ENCODE measurements at regions not wholly inside any gene's neighbourhood (a gene's known extent, or its start where the extent isn't known, plus 50 kb on each side); places are given as distances from the start of the nearest gene placed in this dataset.

- TF ChIP-seq ZFX (IDR thresholded peaks at IDR 0.05) (no peak), CTCF (conservative IDR thresholded peaks at IDR 0.05) (no peak)
Measured at GRCh38 chr3:83649692-83650091, 1309.1 kb upstream of the CADM2 start.
